ENCODE measurements at regions not wholly inside any gene's neighbourhood (a gene's known extent, or its start where the extent isn't known, plus 50 kb on each side); places are given as distances from the start of the nearest gene placed in this dataset.

DNA sequence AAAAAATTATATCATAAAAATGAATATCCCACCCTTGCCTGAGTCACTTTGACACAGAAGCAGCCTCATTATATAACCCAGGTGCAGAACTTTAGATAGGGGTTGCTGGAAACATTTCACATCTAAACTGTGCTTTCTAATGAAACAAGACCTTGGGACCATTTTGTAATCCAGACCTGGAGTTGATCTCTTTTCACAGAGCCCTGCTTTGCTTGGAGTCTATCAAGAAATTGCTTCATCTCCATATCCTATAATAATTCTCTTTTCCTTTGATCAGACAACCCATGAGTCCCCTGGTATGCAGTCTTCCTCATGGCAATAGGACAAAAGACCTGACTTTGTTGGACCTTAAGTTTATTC is 76.3 kb downstream of the HSD17B6 start:
- ChIA-PET CTCF (no interaction called here), POLR2A (no interaction called here)
- ATAC-seq (ENCODE audit: poor library complexity) (no peak), DNase-seq (no peak)
- Mint-ChIP-seq H3K36me3 (ENCODE audit: low read depth) (no peaks in the 10 kb centered on the region), H3K27me3 (no peaks in the 10 kb centered on the region), H3K4me3 (no peak overlapping the region), H3K4me1 (ENCODE audit: low read depth) (peaks cover 15% of the 10 kb centered on the region), H3K9me3 (no peaks in the 10 kb centered on the region), H3K27ac (no peak overlapping the region)
- Histone ChIP-seq H3K27me3 (ENCODE audit: control insufficient read depth in 1 of 2, insufficient read depth in 2 of 2, low read length in 2 of 2) (no peaks in the 10 kb centered on the region), H3K9me3 (ENCODE audit: control insufficient read depth in 1 of 2, insufficient read depth in 1 of 2, low read length in 2 of 2) (no peaks in the 10 kb centered on the region), H3K27ac (ENCODE audit: low read depth in 1 of 2, low read length in 2 of 2) (no peak overlapping the region), H3K4me1 (ENCODE audit: insufficient read depth, low read length) (peaks cover 11% of the 10 kb centered on the region), H3K4me3 (ENCODE audit: low read length) (no peak overlapping the region), H3K36me3 (ENCODE audit: insufficient read depth, low read length) (no peaks in the 10 kb centered on the region)
- intact Hi-C loops (cut with DNase I, micrococcal nuclease): loop anchor here in 1 of 2 experiments (5.0 kb wide), 1 partner anchor 148 kb away; no protein-coding TSS in a partner anchor
- TF ChIP-seq, protein P1, sequence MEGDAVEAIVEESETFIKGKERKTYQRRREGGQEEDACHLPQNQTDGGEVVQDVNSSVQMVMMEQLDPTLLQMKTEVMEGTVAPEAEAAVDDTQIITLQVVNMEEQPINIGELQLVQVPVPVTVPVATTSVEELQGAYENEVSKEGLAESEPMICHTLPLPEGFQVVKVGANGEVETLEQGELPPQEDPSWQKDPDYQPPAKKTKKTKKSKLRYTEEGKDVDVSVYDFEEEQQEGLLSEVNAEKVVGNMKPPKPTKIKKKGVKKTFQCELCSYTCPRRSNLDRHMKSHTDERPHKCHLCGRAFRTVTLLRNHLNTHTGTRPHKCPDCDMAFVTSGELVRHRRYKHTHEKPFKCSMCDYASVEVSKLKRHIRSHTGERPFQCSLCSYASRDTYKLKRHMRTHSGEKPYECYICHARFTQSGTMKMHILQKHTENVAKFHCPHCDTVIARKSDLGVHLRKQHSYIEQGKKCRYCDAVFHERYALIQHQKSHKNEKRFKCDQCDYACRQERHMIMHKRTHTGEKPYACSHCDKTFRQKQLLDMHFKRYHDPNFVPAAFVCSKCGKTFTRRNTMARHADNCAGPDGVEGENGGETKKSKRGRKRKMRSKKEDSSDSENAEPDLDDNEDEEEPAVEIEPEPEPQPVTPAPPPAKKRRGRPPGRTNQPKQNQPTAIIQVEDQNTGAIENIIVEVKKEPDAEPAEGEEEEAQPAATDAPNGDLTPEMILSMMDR (IDR thresholded peaks at IDR 0.05): no peak

DNA sequence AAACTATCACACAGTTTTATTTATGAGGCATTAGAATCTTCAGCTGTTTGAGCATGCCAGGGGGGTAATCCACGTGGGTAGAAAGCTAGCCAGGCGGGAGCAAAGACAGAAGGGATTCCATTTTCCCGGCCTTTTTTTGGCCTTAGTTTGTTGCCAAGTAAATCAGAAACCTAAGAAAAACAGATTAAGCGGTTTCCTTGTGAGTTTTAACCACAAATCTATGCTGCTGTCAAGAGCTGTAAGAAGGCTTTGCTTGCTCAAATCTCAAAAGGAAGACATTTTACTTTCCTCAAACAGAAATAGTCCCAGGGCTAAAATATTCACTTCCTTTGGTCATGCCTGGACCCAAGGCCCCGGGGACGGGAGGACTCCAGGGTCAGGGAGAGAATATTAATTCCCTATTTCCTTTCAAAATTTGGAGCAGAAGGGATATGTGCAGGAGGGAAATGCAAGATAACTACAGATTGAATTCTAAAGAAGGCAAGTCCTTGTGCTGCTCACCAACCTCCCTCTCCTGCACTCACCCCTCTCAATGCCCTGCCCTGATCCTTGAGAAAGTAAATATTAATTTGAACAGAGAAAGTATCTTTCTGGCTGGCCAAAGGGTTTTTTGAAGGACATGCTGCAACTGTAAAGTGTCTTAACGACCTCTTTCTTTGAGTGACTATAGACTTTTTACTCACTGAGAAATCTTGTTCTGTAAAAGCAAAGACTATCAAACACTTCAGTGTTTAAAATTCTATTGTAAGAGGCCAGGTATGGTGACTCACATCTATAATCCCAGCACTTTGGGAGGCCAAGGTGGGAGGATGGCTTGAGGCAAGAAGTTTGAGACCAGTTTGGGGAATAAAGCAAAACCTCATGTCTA is 75.7 kb downstream of the HSD17B6 start:
- DNase-seq (no peak), ATAC-seq (ENCODE audit: poor library complexity) (no peak)
- Histone ChIP-seq H3K27ac (ENCODE audit: low read depth in 1 of 2, low read length in 2 of 2) (no peak overlapping the region), H3K36me3 (ENCODE audit: insufficient read depth, low read length) (no peaks in the 10 kb centered on the region), H3K27me3 (ENCODE audit: control insufficient read depth in 1 of 2, insufficient read depth in 2 of 2, low read length in 2 of 2) (no peaks in the 10 kb centered on the region), H3K4me1 (ENCODE audit: insufficient read depth, low read length) (peaks cover 11% of the 10 kb centered on the region), H3K4me3 (ENCODE audit: low read length) (no peak overlapping the region), H3K9me3 (ENCODE audit: control insufficient read depth in 1 of 2, insufficient read depth in 1 of 2, low read length in 2 of 2) (no peaks in the 10 kb centered on the region)
- no peaks in the 10 kb centered on the region for H3K27me3 Mint-ChIP-seq
- ChIA-PET POLR2A (no interaction called here), CTCF (no interaction called here)
- no peaks in the 10 kb centered on the region for H3K36me3 Mint-ChIP-seq (ENCODE audit: low read depth)
- TF ChIP-seq, protein P1 (IDR thresholded peaks at IDR 0.05): no peak
- H3K4me3 Mint-ChIP-seq: no peak overlapping the region
- no peaks in the 10 kb centered on the region for H3K9me3 Mint-ChIP-seq
- no peak overlapping the region for H3K27ac Mint-ChIP-seq
- intact Hi-C loops (cut with DNase I, micrococcal nuclease): loop anchor here in 1 of 2 experiments (5.0 kb wide), 1 partner anchor 148 kb away; no protein-coding TSS in a partner anchor
- peaks cover 15% of the 10 kb centered on the region for H3K4me1 Mint-ChIP-seq (ENCODE audit: low read depth)

Data from CD4-positive, alpha-beta T cell (primary cell).